GM06990 (cell line): ENCODE measurements at regions not wholly inside any gene's neighbourhood (a gene's known extent, or its start where the extent isn't known, plus 50 kb on each side); places are given as distances from the start of the nearest gene placed in this dataset.

ENCODE experiments used
- DNase-seq: peaks from one replicate; pipeline ENCODE4 v3.0.0-alpha.2; 2011; ENCODE audit not compliant: insufficient read length; ENCODE audit errors: extremely low read depth
- H3K27me3 ChIP-seq: replicated peaks from 2 replicates; pipeline ENCODE4 v1.6.0; 2011; ENCODE audit warnings: low read length; ENCODE audit not compliant: control insufficient read depth, insufficient read depth
- H3K36me3 ChIP-seq: 2 replicates; pipeline ENCODE4 v1.5.1; 2011; ENCODE audit warnings: low read length; ENCODE audit not compliant: control insufficient read depth, insufficient read depth
- H3K4me3 ChIP-seq: replicated peaks from 2 replicates; pipeline ENCODE4 v1.5.1; 2011; ENCODE audit warnings: low read depth, mild to moderate bottlenecking, control low read depth, low read length
- TF ChIP-seq, protein P1 (sequence below): IDR thresholded peaks from 2 replicates; pipeline ENCODE4 v1.5.1; 2011; ENCODE audit warnings: low read length, control low read depth, mild to moderate bottlenecking, inconsistent platforms; ENCODE audit not compliant: insufficient read depth, poor library complexity, severe bottlenecking

DNA sequence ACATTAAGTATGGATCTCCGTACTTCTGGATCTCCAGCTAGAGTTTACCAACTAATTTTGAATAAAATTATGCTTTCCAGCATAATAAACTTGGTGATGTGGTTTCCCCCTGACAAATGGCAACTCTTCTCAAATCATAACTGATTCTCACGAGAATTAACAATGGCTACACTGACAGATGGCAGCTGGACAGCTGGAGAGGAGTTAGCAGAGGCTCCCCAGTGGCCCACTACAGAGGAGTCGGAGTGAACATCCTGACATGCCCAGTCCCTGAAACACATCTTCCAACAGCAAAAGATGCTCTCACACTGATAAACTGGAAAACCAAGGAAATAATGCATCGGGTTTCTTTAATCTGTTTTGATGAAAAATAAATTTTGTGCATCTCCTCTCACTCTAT lies 239.6 kb downstream of the MAN2A1 start:
- H3K36me3 ChIP-seq = no peaks in the 10 kb centered on the region
- TF ChIP-seq, protein P1, sequence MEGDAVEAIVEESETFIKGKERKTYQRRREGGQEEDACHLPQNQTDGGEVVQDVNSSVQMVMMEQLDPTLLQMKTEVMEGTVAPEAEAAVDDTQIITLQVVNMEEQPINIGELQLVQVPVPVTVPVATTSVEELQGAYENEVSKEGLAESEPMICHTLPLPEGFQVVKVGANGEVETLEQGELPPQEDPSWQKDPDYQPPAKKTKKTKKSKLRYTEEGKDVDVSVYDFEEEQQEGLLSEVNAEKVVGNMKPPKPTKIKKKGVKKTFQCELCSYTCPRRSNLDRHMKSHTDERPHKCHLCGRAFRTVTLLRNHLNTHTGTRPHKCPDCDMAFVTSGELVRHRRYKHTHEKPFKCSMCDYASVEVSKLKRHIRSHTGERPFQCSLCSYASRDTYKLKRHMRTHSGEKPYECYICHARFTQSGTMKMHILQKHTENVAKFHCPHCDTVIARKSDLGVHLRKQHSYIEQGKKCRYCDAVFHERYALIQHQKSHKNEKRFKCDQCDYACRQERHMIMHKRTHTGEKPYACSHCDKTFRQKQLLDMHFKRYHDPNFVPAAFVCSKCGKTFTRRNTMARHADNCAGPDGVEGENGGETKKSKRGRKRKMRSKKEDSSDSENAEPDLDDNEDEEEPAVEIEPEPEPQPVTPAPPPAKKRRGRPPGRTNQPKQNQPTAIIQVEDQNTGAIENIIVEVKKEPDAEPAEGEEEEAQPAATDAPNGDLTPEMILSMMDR = no peak
- H3K4me3 ChIP-seq = no peak overlapping the region
- H3K27me3 ChIP-seq = no peaks in the 10 kb centered on the region
- DNase-seq = no peak

GRCh38 chr5:109929911-109930310 lies 240.2 kb downstream of the MAN2A1 start:
- Histone ChIP-seq H3K27me3 (no peaks in the 10 kb centered on the region), H3K36me3 (no peaks in the 10 kb centered on the region), H3K4me3 (no peak overlapping the region)
- DNase-seq = no peak
- TF ChIP-seq, protein P1 = no peak

DNA sequence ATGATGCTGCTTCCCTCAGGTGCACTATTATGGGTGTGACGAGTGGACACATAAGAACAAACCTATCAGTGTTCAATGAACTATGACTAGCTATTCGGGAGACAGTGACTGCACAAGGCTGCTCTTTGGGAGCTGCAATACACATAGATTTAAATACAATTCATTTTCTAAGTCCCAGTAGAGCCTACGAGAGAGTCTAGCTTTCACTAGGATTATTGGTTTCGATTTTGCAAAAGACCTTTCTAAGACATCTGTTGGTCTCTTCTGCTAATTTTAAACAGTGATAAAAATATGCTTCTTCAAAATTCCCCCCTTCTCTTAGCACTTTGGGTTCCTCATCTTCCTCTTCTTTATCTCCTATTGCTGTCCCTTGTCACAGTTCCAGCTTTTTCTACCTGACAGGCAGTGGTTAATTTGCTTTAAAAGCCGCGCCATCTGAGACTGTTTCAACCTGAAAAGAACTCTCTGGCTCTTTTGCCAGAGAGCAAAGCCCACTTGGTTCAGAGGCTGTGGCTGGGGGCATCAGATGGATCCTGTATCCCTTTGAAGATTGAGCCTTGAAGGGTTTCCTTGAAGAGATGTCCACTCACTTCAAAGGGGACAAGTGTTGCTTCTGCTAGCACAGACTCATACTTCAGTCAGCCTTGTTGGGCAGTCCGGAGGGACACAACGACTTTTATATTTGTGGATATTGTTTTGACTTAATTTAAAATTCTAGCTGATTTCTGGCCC lies 241.5 kb downstream of the MAN2A1 start:
- no peaks in the 10 kb centered on the region for H3K36me3 ChIP-seq
- TF ChIP-seq, protein P1 = no peak
- no peak overlapping the region for H3K4me3 ChIP-seq
- no peaks in the 10 kb centered on the region for H3K27me3 ChIP-seq
- no peak for DNase-seq

- TF ChIP-seq, protein P1 = no peak
These were observed 246.2 kb downstream of the MAN2A1 start for GRCh38 chr5:109935833-109936490.

GRCh38 chr5:109936996-109937395 lies 247.3 kb downstream of the MAN2A1 start:
- Histone ChIP-seq H3K4me3 (no peak overlapping the region), H3K27me3 (no peaks in the 10 kb centered on the region), H3K36me3 (no peaks in the 10 kb centered on the region)
- TF ChIP-seq, protein P1 = no peak
- no peak for DNase-seq

More at GRCh38 chr5:109935833-109936490, 246.2 kb downstream of the MAN2A1 start:
- Histone ChIP-seq H3K36me3 (no peaks in the 10 kb centered on the region), H3K27me3 (no peaks in the 10 kb centered on the region), H3K4me3 (no peak overlapping the region)
- no peak for DNase-seq
